Loucy (cell line): ENCODE measurements at regions not wholly inside any gene's neighbourhood (a gene's known extent, or its start where the extent isn't known, plus 50 kb on each side); places are given as distances from the start of the nearest gene placed in this dataset.

Experiments
- CTCF ChIP-seq: fragments of 200-600 bp; sonication (generic); conservative IDR thresholded peaks from 2 replicates; pipeline ENCODE4 v1.5.1; 2014; ENCODE audit warnings: mild to moderate bottlenecking, antibody characterized with exemption, low read length
- EZH2phosphoT487 ChIP-seq: fragments of 200-600 bp; IDR thresholded peaks from 2 replicates; pipeline ENCODE4 v1.6.1; 2018; ENCODE audit warnings: antibody characterized with exemption, mild to moderate bottlenecking, moderate library complexity, borderline replicate concordance

GRCh38 chr4:164070625-164071024 is 576.1 kb downstream of the TMA16 start:
- TF ChIP-seq CTCF: no peak
- TF ChIP-seq EZH2phosphoT487: no peak
